SKM-1 (cell line): ENCODE measurements at regions not wholly inside any gene's neighbourhood (a gene's known extent, or its start where the extent isn't known, plus 50 kb on each side); places are given as distances from the start of the nearest gene placed in this dataset.
"Not testable (repeated sequence)": the region's sequence is repeated elsewhere in the genome, so short reads cannot be mapped to it uniquely, and the experiment has no call there.

Experiments used
- DNase-seq: peaks from one replicate; lab custom pipeline; 2025; ENCODE audit not compliant: unreplicated experiment; lab: John Stamatoyannopoulos, UW

DNA sequence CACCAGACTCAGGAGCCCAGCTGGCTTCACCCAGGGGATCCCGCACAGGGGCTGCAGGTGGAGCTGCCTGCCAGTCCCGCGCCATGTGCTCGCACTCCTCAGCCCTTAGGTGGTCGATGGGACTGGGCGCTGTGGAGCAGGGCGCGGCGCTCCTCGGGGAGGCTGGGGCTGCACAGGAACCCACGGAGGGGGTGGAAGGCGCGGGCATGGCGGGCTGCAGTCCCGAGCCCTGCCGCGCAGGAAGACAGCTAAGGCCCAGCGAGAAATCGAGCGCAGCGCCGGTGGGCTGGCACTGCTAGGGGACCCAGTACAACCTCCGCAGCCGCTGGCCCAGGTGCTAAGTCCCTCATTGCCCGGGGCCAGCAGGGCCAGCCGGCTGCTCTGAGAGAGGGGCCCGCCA, 202.9 kb downstream of the SPANXN4 start:
- DNase-seq: not testable (repeated sequence)

DNA sequence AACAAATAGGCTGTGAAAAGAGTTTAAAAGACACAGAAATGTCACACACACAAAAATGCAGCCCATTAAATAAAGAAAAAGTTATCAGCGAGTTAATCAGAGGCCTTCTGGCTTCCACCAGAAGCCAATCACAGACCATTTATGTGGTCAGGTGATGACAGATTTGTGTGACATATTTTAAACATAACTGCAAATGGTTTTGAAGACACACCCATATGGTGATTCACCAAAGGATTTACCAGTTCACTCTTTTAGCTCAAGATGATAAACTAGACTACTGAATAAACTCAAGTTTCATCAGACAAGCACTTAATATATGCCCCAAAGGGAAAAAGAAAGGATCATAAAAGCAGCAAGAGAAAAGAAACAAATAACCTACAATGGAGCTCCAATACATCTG, 181.2 kb downstream of the SPANXN4 start:
- DNase-seq: no peak

DNA sequence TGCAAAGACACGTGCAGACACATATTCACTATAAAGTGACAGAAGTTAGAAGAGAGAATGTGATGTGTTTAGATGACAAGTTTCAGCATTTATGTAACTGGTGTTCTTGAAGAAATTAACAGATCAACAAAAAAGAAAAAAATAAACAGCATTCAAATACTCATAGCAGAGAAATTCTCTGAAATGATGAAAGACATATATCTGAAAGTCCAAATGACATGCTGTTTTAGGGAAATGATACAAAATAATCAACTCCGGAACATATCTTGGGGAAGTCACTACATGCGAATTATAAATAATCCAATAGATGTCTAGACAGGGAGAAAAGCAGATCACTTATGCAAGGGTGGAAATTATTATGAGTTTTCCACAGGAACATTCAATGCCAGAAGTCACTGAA, 146.0 kb downstream of the SPANXN4 start:
- no peak for DNase-seq

GRCh38 chrX:143165778-143166177, 140.1 kb downstream of the SPANXN4 start:
- DNase-seq: no peak

DNA sequence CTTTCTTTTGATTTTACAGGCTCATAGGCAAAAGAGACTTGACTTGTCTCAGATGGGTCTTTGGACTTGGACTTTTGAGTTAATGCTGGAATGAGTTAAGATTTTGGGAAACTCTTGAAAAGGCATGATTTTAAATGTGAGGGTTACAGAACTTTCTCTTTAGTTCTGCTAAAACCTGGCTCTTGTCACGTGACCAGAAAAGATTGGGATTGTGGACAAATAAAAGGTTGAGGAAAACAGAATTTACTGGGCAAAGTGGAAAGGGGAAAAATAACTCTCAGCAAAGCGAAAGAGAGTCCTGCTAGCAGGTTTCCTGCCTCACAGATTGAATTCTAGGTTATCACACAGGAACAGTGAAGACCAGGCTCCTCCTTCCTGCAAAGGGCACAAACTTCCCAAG, 114.0 kb downstream of the SPANXN4 start:
- no peak for DNase-seq

- DNase-seq: no peak
Measured at GRCh38 chrX:143121477-143121876, 95.7 kb downstream of the SPANXN4 start.

DNA sequence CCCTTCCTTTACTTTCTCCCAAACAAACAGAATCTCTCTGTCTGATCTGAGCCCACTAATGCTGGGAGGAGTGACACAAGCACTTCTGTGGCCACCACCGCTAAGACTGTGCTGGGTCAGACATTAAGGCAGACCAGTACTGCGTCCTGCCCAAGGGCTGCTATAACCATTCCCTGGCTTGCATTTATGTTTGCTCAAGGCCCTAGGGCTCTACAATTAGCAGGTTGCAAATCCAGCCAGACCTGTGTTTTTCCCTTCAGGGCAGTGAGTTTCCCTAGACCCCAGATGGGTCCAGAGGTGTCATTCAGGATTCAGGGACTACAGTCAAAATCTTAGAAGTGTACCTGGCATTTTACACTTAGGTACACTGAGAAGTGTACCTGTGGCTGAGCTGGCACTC, 89.7 kb downstream of the SPANXN4 start:
- no peak for DNase-seq

- DNase-seq: no peak
Measured at GRCh38 chrX:143095816-143096215, 70.1 kb downstream of the SPANXN4 start.

DNA sequence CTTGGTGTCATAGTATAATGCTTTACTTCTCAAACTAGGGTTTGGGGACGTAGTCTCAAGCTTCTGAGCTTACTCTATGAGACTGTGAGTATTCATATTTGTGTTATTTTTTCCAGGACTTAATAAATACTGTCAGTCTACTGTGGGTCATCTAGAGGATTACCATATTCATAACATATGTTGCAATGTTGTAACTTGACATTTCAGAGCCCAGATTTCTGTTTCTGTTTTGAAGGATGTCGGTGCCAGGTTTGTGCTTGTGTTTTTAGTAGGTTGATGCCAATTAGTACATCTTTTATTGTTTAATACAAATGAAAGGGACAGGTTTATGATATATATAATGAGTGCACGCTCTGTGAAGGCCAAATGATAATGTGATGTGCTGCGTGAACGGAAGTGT, 69.6 kb downstream of the SPANXN4 start:
- no peak for DNase-seq

GRCh38 chrX:143094417-143095023, 68.8 kb downstream of the SPANXN4 start:
- no peak for DNase-seq
